ENCODE measurements at regions not wholly inside any gene's neighbourhood (a gene's known extent, or its start where the extent isn't known, plus 50 kb on each side); places are given as distances from the start of the nearest gene placed in this dataset.

DNA sequence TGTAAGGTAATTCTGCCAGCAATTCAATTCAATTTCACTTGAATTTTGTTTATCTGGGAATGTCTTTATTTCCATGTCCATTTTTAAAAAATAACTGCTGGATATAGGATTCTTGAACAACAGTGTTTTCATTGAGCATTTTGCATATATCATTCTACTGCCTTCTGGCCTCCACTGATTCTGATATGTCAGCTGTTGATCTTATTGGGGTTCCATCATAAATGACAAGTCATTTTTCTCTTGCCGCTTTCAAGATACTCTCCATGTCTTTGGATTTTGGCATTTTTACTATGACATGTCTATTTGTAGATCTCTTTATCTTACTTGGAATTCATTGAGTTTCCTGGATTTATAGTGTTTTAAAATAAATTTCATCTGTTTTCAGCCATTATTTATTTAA, 180.5 kb upstream of the LMNTD1 start:
- no peak for DNase-seq
- Histone ChIP-seq H3K36me3 (no peaks in the 10 kb centered on the region), H3K4me3 (ENCODE audit: low read depth, low read length) (no peak overlapping the region), H3K4me1 (no peaks in the 10 kb centered on the region), H3K27me3 (no peaks in the 10 kb centered on the region), H3K9me3 (no peaks in the 10 kb centered on the region)
- TF ChIP-seq, protein P1, sequence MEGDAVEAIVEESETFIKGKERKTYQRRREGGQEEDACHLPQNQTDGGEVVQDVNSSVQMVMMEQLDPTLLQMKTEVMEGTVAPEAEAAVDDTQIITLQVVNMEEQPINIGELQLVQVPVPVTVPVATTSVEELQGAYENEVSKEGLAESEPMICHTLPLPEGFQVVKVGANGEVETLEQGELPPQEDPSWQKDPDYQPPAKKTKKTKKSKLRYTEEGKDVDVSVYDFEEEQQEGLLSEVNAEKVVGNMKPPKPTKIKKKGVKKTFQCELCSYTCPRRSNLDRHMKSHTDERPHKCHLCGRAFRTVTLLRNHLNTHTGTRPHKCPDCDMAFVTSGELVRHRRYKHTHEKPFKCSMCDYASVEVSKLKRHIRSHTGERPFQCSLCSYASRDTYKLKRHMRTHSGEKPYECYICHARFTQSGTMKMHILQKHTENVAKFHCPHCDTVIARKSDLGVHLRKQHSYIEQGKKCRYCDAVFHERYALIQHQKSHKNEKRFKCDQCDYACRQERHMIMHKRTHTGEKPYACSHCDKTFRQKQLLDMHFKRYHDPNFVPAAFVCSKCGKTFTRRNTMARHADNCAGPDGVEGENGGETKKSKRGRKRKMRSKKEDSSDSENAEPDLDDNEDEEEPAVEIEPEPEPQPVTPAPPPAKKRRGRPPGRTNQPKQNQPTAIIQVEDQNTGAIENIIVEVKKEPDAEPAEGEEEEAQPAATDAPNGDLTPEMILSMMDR (IDR thresholded peaks at IDR 0.05; ENCODE audit: low read depth, low read length): no peak

DNA sequence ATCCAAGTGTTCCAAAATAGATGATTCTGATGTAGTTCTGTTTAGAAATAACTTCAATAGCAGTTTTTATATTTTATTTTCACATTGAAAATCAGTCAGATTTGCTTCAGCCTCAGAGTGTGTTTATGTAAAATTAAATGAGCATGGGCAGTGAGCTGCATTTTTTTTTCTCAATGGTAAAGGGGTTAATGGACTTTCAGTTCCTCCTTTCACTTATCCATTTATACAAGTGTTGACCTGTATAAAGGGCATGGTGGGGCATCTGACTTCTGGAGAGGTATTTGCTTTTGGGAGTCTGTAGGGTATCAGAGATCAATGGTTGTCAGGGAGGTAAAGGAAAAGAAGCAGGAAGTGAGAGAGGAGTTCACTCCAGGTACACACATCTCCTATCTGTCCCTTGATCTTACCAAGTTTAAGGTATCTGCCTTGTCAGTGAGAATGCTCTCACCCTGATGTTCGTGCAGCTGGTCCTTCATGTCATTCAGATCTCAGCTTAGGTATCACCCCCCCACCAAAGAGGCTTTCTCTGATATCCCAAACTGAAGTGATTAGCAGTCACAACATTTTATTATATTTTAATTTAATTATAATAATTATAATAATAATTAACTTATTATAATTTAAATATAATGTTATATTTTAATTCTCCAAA, 181.6 kb upstream of the LMNTD1 start:
- Histone ChIP-seq H3K36me3 (no peaks in the 10 kb centered on the region), H3K4me3 (ENCODE audit: low read depth, low read length) (no peak overlapping the region), H3K9me3 (no peaks in the 10 kb centered on the region), H3K4me1 (no peaks in the 10 kb centered on the region), H3K27me3 (no peaks in the 10 kb centered on the region)
- TF ChIP-seq, protein P1 (IDR thresholded peaks at IDR 0.05; ENCODE audit: low read depth, low read length): no peak
- no peak for DNase-seq

DNA sequence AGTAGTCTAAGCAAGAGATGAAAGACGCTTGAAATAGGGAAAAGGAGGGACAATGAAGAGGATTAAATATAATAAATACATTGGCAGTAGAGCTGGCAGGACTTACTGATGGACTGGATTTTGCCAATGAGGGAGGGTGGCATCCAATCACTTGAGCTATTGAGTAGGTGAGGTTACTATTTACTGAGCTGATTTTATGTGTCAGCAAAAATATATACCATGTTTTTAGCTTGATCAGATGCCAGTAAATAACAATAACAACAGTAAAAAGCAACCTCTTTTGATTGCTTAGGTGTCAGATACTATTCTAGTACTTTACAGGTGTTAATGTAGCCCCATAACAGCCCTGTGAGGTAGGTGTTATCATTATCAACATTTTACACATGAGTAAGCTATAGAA, 187.5 kb upstream of the LMNTD1 start:
- TF ChIP-seq, protein P1 (IDR thresholded peaks at IDR 0.05; ENCODE audit: low read depth, low read length): no peak
- no peaks in the 10 kb centered on the region for H3K9me3 ChIP-seq
- no peaks in the 10 kb centered on the region for H3K27me3 ChIP-seq
- H3K4me1 ChIP-seq: no peaks in the 10 kb centered on the region; the same call in 1 of the 2 replicates
- no peaks in the 10 kb centered on the region for H3K36me3 ChIP-seq
- no peak for DNase-seq
- H3K4me3 ChIP-seq (ENCODE audit: low read depth, low read length): no peak overlapping the region

DNA sequence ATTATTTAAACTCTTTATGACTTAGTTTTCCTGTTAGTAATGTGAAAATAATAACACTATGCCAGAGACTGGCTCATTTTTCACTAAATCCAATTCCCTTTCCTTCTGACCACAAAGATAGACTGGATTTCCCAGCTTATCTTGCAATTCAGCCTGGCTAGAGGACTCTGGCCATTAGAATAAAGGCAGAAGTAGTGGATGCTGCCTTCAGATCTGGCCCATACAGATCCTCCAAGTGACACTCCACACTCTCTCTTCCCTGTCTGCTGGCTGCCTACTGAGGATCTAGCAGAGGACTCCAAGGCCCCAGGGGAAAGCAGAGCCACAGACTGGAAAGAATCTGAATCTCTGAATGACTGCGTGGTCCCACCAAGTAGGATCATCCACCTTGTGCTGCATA, 188.8 kb upstream of the LMNTD1 start:
- TF ChIP-seq, protein P1 (IDR thresholded peaks at IDR 0.05; ENCODE audit: low read depth, low read length): no peak
- no peak for DNase-seq
- H3K4me3 ChIP-seq (ENCODE audit: low read depth, low read length): no peak overlapping the region
- H3K27me3 ChIP-seq: no peaks in the 10 kb centered on the region
- no peaks in the 10 kb centered on the region for H3K36me3 ChIP-seq
- no peaks in the 10 kb centered on the region; the same call in 1 of the 2 replicates for H3K4me1 ChIP-seq
- H3K9me3 ChIP-seq: no peaks in the 10 kb centered on the region

DNA sequence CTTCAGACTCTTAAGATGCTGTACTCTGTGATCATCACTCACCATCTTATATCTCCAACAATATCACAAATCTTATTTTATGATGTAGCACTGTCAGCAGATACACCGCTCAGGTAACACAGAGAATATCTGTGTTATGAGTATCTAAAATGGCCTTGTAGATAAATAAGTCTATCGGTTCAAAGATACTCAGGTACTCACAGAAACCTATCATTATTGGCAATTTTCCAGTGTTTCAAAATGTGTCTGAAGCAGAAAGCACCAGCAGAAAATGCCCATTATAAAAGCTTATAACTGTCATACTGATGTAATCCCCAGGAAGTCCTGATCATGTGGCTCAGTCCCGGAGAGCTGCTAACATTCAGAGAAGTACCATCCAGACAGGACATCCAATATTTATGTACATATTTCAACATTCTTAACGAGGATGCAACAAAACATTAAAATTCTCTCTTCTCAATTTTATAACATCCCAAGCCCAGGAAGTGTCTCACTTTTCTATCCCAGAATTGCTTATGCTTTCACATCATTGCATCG, 190.7 kb upstream of the LMNTD1 start:
- Histone ChIP-seq H3K4me1 (no peaks in the 10 kb centered on the region; the same call in 1 of the 2 replicates), H3K36me3 (no peaks in the 10 kb centered on the region), H3K9me3 (no peaks in the 10 kb centered on the region), H3K27me3 (no peaks in the 10 kb centered on the region), H3K4me3 (ENCODE audit: low read depth, low read length) (no peak overlapping the region)
- TF ChIP-seq, protein P1 (IDR thresholded peaks at IDR 0.05; ENCODE audit: low read depth, low read length): no peak
- DNase-seq: no peak

DNA sequence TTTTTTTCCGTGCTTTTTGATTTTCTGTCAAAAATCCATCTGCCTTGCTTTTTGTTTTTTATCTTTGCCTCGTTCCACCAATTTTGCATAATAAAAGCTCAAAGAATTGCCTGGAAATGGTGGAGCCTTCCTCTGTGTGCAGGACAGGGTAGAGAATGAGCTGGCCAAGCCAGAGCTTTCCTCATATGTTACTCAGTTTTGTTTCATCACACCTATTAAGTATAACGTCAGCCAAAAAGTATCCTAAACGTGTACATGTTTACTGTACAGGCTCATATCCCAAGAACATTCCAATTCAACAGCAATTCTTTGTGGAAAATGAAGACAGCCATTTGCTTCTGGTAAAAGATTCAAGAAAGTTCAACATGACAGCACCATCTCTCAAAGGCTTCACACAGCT, 191.2 kb upstream of the LMNTD1 start:
- Histone ChIP-seq H3K9me3 (no peaks in the 10 kb centered on the region), H3K36me3 (no peaks in the 10 kb centered on the region), H3K27me3 (no peaks in the 10 kb centered on the region), H3K4me3 (ENCODE audit: low read depth, low read length) (no peak overlapping the region), H3K4me1 (no peaks in the 10 kb centered on the region; the same call in 1 of the 2 replicates)
- no peak for DNase-seq
- TF ChIP-seq, protein P1 (IDR thresholded peaks at IDR 0.05; ENCODE audit: low read depth, low read length): no peak
